Endothelial cell (in vitro differentiated cells): ENCODE measurements at regions not wholly inside any gene's neighbourhood (a gene's known extent, or its start where the extent isn't known, plus 50 kb on each side); places are given as distances from the start of the nearest gene placed in this dataset.

Experiments
- DNase-seq: peaks from one replicate; pipeline ENCODE4 v3.0.0; 2021; ENCODE audit warnings: low spot score
- H3K27ac Mint-ChIP-seq: one replicate; pipeline ENCODE4 v1.8.0; 2021; ENCODE audit warnings: mixed read lengths, inconsistent platforms; ENCODE audit not compliant: unreplicated experiment
- H3K27me3 Mint-ChIP-seq: one replicate; pipeline ENCODE4 v1.8.0; 2021; ENCODE audit warnings: mild to moderate bottlenecking, moderate library complexity, mixed read lengths, inconsistent platforms; ENCODE audit not compliant: unreplicated experiment
- H3K36me3 Mint-ChIP-seq: one replicate; pipeline ENCODE4 v1.8.0; 2021; ENCODE audit warnings: mild to moderate bottlenecking, low read depth, mixed read lengths, inconsistent platforms; ENCODE audit not compliant: unreplicated experiment
- H3K4me1 Mint-ChIP-seq: one replicate; pipeline ENCODE4 v1.8.0; 2021; ENCODE audit warnings: mild to moderate bottlenecking, mixed read lengths, inconsistent platforms; ENCODE audit not compliant: unreplicated experiment
- H3K4me3 Mint-ChIP-seq: one replicate; pipeline ENCODE4 v1.8.0; 2021; ENCODE audit warnings: mild to moderate bottlenecking, mixed read lengths, inconsistent platforms; ENCODE audit not compliant: unreplicated experiment
- H3K9me3 Mint-ChIP-seq: one replicate; pipeline ENCODE4 v1.8.0; 2021; ENCODE audit warnings: mixed read lengths, inconsistent platforms; ENCODE audit not compliant: unreplicated experiment
- CTCF ChIP-seq: fragments of 200-600 bp; sonication (generic); IDR thresholded peaks from one replicate; pipeline ENCODE4 v1.5.0; 2021; ENCODE audit warnings: antibody characterized with exemption; ENCODE audit not compliant: unreplicated experiment

GRCh38 chr9:113719919-113720318, 156.2 kb upstream of the ZNF618 start:
- H3K4me1 Mint-ChIP-seq: peaks cover 9% of the 10 kb centered on the region
- DNase-seq: no peak
- peak overlapping the region; percentile 53 for H3K4me3 Mint-ChIP-seq

GRCh38 chr9:113720495-113720894, 155.6 kb upstream of the ZNF618 start:
- H3K27ac Mint-ChIP-seq: no peak overlapping the region
- no peak for DNase-seq

More at GRCh38 chr9:113719919-113720318, 156.2 kb upstream of the ZNF618 start:
- no peak overlapping the region for H3K27ac Mint-ChIP-seq
- no peak for TF ChIP-seq CTCF
- peaks cover 3% of the 10 kb centered on the region for H3K36me3 Mint-ChIP-seq
- H3K27me3 Mint-ChIP-seq: peaks cover 3% of the 10 kb centered on the region
- peaks cover 4% of the 10 kb centered on the region for H3K9me3 Mint-ChIP-seq

GRCh38 chr9:113721856-113722255, 154.3 kb upstream of the ZNF618 start:
- peaks cover 9% of the 10 kb centered on the region for H3K4me1 Mint-ChIP-seq
- peaks cover 4% of the 10 kb centered on the region for H3K9me3 Mint-ChIP-seq
- TF ChIP-seq CTCF: no peak
- DNase-seq: no peak
- no peak overlapping the region for H3K4me3 Mint-ChIP-seq
- no peak overlapping the region for H3K27ac Mint-ChIP-seq
- H3K36me3 Mint-ChIP-seq: no peaks in the 10 kb centered on the region
- H3K27me3 Mint-ChIP-seq: peaks cover 5% of the 10 kb centered on the region

More at GRCh38 chr9:113720495-113720894, 155.6 kb upstream of the ZNF618 start:
- H3K27me3 Mint-ChIP-seq: peaks cover 3% of the 10 kb centered on the region
- H3K36me3 Mint-ChIP-seq: peaks cover 3% of the 10 kb centered on the region
- peaks cover 9% of the 10 kb centered on the region for H3K4me1 Mint-ChIP-seq
- H3K9me3 Mint-ChIP-seq: peaks cover 4% of the 10 kb centered on the region
- H3K4me3 Mint-ChIP-seq: peak overlapping the region; percentile 53
- no peak for TF ChIP-seq CTCF

- H3K4me3 Mint-ChIP-seq: no peak overlapping the region
- H3K4me1 Mint-ChIP-seq: peaks cover 9% of the 10 kb centered on the region
- H3K9me3 Mint-ChIP-seq: no peaks in the 10 kb centered on the region
- no peak for TF ChIP-seq CTCF
- no peaks in the 10 kb centered on the region for H3K36me3 Mint-ChIP-seq
- DNase-seq: no peak
- H3K27me3 Mint-ChIP-seq: peaks cover 1% of the 10 kb centered on the region
- no peak overlapping the region for H3K27ac Mint-ChIP-seq
These were observed 151.9 kb upstream of the ZNF618 start for GRCh38 chr9:113724202-113724601.

GRCh38 chr9:113728989-113729388, 147.1 kb upstream of the ZNF618 start:
- Mint-ChIP-seq H3K27ac (no peak overlapping the region), H3K4me3 (no peak overlapping the region), H3K27me3 (peaks cover 1% of the 10 kb centered on the region), H3K4me1 (no peaks in the 10 kb centered on the region), H3K9me3 (peaks cover 7% of the 10 kb centered on the region), H3K36me3 (peaks cover 8% of the 10 kb centered on the region)
- DNase-seq: no peak
- TF ChIP-seq CTCF: no peak
